T-helper 2 cell (primary cell): ENCODE measurements at regions not wholly inside any gene's neighbourhood (a gene's known extent, or its start where the extent isn't known, plus 50 kb on each side); places are given as distances from the start of the nearest gene placed in this dataset.
"Not testable (repeated sequence)": the region's sequence is repeated elsewhere in the genome, so short reads cannot be mapped to it uniquely, and the experiment has no call there.

Source experiments
- DNase-seq, 5 experiments: peaks; one replicate each; pipeline versions ENCODE4 v3.0.0 to v3.0.0-alpha.2; 2012 to 2022

GRCh38 chr15:30030345-30030744 lies 52.4 kb upstream of the GOLGA8J start:
- no peak for DNase-seq

GRCh38 chr15:30023798-30024295 lies 58.9 kb upstream of the GOLGA8J start:
- DNase-seq: no peak

DNA sequence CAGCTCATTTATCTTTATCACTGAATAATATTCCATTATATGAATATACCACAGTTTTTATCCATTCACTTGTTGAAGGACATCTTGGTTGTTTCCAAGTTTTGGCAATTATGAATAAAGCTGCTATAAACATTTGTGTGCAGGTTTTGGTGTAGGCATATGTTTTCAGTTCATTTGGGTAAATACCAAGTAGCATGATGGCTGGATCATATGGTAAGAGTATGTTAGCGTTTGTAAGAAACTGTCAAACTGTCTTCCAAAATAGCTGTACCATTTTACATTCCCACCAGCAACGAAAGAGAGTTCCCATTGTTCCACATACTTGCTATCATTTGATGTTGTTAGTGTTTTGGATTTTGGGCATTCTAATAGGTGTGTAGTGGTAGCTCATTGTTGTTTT lies 72.0 kb upstream of the GOLGA8J start:
- DNase-seq: no peak

GRCh38 chr15:30008156-30008555 lies 74.6 kb upstream of the GOLGA8J start:
- no peak for DNase-seq

DNA sequence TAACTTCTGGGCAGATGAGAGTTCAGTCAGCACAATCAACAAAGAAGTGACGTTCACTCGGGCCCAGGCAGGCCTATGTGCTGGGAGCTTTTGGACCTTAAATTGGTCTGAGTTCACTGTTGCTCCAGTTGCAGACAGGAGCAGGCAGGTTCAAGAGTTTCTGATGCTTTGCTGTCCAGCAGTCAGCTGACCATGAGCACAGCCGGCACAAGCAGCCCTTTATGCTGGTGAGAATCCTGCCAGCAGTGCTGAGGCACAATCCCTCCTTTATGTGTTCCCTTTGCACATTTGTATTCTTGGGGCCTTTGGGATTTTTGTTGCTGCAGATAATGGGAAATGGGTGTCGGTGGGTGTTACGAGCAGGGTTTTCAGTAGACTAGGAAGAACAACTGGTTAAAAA lies 81.2 kb upstream of the GOLGA8J start:
- DNase-seq: no peak

DNA sequence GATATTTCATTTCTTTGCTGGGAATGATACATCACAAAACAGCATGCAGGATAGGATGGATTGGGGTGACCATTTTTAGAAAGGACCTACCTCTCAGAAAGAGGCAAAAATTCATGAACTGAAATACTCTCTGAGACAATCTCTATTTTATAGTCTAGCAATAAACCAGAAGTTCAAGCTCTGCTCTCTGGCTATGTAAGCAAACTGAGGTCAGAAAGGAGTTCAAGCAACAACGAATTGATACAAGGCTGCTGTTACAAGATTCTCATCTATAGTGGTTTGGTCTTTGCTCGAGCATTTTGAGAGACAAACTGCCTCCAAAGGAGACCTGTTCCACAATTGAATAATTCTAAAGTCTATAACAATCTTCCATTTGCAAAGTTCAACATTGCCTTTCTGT lies 84.7 kb upstream of the GOLGA8J start:
- DNase-seq: no peak

DNA sequence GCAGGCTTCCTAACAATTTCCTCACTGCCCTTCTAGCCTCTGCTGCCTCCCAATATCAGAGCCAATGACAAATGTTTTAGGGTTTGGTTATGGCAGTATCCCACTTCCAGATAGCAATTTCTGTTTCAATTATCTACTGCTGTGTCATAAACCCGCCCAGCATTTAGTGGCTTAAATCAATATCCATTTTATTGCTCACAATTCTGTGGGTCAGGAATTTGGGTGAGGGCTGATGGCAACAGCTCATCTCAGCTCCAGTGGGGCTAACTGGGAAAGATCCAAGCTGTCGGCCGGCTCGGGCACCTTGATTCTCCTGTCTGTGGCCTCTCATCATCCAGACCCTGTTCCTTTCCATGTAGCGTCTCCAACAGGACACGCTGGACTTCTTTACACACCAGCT lies 85.3 kb upstream of the GOLGA8J start:
- DNase-seq: no peak

DNA sequence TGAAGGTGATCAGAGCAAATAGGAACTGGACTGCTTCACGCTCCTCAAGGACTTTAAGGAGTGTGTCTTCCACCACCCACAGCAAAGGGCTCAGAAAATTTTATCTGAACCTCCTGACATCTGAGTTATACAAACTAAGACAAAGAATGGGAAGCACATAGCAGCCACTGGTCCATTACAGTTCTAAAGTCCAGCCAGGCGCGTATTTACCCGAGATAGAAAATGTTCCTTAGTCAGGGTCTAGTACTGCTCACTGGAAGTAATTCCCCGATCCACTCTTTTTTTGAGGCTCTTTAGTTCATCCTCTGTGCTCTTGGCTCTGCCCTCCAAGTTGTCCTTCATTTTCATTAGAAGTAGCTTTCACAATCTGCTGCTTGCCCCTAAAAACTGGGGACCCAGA lies 88.5 kb upstream of the GOLGA8J start:
- DNase-seq: no peak

- no peak for DNase-seq
These were observed 91.8 kb upstream of the GOLGA8J start for GRCh38 chr15:29990954-29991353.

- no peak for DNase-seq
These were observed 92.7 kb upstream of the GOLGA8J start for GRCh38 chr15:29990035-29990434.

- DNase-seq: no peak
These were observed 94.1 kb upstream of the GOLGA8J start for GRCh38 chr15:29988701-29989100.

DNA sequence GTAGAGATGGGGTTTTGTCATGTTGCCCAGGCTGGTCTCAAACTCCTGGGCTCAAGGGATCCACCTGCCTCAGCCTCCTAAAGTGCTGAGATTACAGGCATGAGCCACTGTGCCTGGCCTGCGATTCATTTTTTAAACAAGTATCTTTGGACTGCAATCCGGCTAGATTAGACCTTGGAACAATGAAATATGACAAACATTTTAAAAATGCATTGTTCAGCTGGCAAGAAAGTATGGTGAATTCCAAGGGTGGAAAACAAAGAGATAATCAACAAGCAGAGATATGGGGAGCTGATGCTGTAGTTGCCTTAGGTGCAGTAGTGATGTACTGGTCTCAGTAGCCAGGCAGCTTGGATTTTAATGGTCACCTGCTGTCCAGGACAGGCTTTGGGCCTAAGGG lies 95.8 kb upstream of the GOLGA8J start:
- DNase-seq: no peak

DNA sequence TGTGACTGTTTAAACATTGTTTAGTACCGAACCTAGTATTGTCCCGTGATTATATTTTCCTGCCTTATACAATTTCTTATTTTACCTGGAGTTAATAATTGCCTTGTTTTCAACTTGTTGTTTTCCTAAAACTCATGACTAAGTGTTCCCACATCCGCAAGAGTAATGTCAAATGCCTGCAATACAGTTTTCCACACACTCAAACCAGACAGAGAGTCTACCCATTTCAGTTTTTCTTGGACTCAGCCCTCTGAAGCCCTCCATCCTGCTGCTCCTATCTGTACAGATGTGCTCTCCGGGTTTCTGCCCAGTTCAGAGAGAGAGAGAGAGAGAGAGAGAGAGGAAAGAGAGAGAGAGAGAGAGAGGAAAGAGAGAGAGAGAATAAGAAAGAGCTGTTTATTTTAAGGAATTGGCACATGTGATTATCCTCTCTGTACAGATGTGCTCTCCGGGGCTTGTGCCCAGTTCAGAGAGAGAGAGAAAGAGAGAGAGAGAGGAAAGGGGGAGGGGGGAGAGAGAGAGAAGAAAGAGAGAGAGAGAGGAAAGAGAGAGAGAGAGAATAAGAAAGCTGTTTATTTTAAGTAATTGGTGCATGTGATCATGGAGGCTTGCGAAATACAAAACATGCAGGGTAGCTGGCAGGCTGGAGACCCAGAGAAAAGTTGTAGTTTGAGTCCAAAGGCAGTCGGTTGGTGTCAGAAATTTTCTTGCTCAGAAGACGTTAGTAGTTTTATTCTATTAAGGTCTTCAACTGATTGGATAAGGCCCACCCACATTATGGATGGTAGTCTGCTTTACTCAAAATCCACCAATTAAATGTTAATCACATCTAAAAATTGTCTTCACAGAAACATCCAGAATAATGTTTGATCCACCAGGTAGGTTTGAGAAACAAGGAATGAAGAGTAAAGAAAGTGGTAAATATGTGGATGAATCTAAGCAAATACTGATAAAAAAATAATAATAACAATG lies 104.1 kb upstream of the GOLGA8J start:
- DNase-seq: no peak

DNA sequence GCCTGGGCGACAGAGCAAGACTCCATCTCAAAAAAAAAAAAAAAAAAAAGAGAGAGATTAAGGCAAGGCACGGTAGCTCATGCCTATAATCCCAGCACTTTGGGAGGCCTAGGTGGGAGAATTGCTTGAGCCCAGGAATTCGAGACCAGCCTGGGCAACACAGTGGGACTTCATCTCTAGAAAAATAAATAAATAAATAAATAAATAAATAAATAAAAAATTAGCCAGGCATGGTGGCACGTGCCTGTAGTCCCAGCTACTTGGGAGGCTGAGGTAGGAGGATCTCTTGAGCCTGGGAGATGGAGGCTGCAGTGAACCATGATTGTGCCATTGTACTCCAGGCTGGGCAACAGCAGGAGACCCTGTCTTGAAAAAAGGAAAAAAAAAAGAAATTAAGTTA lies 108.7 kb upstream of the GOLGA8J start:
- not testable (repeated sequence) for DNase-seq

DNA sequence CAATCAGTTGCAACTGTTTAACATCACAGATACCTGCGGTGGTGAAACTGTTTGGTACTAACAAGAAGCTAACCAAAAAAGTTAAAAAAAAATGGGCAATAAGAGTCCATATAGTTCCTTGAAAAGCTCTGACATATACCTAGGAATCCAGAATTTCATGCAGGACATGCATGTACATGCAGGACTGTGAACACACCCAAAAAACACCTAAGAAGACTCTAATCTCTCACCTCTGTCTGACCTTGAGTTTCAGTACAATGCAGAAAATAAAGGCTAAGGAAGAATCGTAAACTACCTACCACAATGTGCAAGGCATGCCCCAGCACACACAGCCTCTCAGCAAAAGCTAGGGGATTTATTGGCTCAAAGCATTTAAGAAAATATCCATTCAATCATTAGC lies 110.7 kb upstream of the GOLGA8J start:
- DNase-seq: no peak

GRCh38 chr15:29970402-29970695 lies 112.4 kb upstream of the GOLGA8J start:
- DNase-seq: no peak

- DNase-seq: no peak
These were observed 113.0 kb upstream of the GOLGA8J start for GRCh38 chr15:29969562-29970401.

DNA sequence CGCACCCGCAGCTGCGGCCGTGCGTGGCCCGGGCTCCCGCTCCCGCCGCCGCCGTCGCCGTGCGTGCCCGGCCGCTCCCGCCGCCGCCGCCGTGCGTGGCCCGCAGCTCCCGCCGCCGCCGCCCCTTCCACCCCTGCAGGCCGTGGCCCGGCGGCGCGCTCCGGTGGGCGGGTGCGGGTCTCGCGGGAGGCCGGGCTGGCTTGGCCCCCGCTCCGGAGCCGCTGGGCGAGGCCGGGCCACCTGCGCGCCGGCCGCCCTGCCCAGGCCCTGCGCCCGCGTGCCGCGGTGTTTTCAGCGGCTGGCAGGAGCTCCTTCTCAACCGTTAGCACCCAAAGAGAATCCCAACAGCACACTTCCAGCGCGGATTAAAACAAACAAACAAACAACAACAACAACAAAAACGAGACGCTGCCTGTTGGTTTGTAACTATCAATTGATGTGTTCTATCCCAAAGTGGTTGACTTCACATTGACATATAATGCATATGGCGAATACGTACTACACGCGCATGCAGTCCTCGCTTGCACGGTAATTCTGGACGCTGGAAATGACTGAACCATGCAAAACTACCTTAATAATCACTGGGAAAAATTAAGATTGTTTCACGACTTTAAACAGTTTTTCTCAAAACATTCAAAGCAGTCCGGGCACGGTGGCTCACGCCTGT lies 113.7 kb upstream of the GOLGA8J start:
- no peak for DNase-seq

- peak in 1 of 5 experiments; percentile 2 for DNase-seq
These were observed 114.5 kb upstream of the GOLGA8J start for GRCh38 chr15:29968099-29968894.

DNA sequence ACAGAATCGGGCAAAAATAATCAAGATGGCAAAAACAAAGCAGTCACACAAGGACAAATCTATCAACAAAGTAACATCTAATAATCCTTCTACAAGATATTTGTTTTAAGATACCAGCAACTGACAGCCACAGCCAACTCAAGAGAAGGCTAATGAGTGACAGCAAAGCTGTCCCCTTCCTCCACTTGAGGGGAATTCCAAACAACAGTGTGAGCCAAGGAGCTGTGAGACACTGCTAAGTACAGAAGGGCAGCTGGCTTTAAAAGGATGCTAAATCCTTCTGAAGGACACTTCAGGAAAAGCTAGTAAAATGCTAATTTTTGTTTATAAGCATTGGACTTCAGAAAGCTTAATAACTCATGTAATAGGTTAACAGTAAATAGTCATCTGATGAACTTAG lies 120.3 kb upstream of the GOLGA8J start:
- DNase-seq: no peak

GRCh38 chr15:29959384-29960137 lies 123.2 kb upstream of the GOLGA8J start:
- no peak for DNase-seq

GRCh38 chr15:29952225-29952624 lies 130.0 kb upstream of the TJP1 start:
- DNase-seq: no peak
